Right forelimb (tissue), 1 donor: ENCODE measurements at regions not wholly inside any gene's neighbourhood (a gene's known extent, or its start where the extent isn't known, plus 50 kb on each side); places are given as distances from the start of the nearest gene placed in this dataset.

Experiments
- DNase-seq: peaks from one replicate; pipeline ENCODE4 v3.0.0-alpha.2; 2018

- no peak for DNase-seq
Measured at GRCh38 chr6:68372991-68373390, 262.1 kb upstream of the ADGRB3 start.

- no peak for DNase-seq
Measured at GRCh38 chr6:68368845-68369244, 266.2 kb upstream of the ADGRB3 start.

- no peak for DNase-seq
Measured at GRCh38 chr6:68364271-68364805, 270.7 kb upstream of the ADGRB3 start.

GRCh38 chr6:68343901-68344300, 291.2 kb upstream of the ADGRB3 start:
- no peak for DNase-seq

GRCh38 chr6:68342286-68342685, 292.8 kb upstream of the ADGRB3 start:
- DNase-seq: no peak

- no peak for DNase-seq
Measured at GRCh38 chr6:68339488-68340131, 295.5 kb upstream of the ADGRB3 start.

- no peak for DNase-seq
Measured at GRCh38 chr6:68333442-68333841, 301.6 kb upstream of the ADGRB3 start.

- no peak for DNase-seq
Measured at GRCh38 chr6:68328156-68328555, 306.9 kb upstream of the ADGRB3 start.

- no peak for DNase-seq
Measured at GRCh38 chr6:68326762-68327161, 308.3 kb upstream of the ADGRB3 start.

- no peak for DNase-seq
Measured at GRCh38 chr6:68317366-68317765, 317.7 kb upstream of the ADGRB3 start.

- no peak for DNase-seq
Measured at GRCh38 chr6:68313911-68314310, 321.2 kb upstream of the ADGRB3 start.

GRCh38 chr6:68307301-68307700, 327.8 kb upstream of the ADGRB3 start:
- no peak for DNase-seq

- DNase-seq: no peak
Measured at GRCh38 chr6:68296126-68296525, 339.0 kb upstream of the ADGRB3 start.

GRCh38 chr6:68282646-68283045, 352.4 kb upstream of the ADGRB3 start:
- DNase-seq: no peak

- no peak for DNase-seq
Measured at GRCh38 chr6:68279793-68280557, 355.1 kb upstream of the ADGRB3 start.

GRCh38 chr6:68273297-68273696, 361.8 kb upstream of the ADGRB3 start:
- DNase-seq: no peak

GRCh38 chr6:68256391-68256790, 378.7 kb upstream of the ADGRB3 start:
- DNase-seq: no peak

GRCh38 chr6:68252632-68253031, 382.4 kb upstream of the ADGRB3 start:
- no peak for DNase-seq

- no peak for DNase-seq
Measured at GRCh38 chr6:68247782-68248181, 387.3 kb upstream of the ADGRB3 start.

GRCh38 chr6:68240726-68241125, 394.4 kb upstream of the ADGRB3 start:
- DNase-seq: no peak

- no peak for DNase-seq
Measured at GRCh38 chr6:68239034-68239433, 396.0 kb upstream of the ADGRB3 start.

GRCh38 chr6:68238097-68238601, 396.9 kb upstream of the ADGRB3 start:
- no peak for DNase-seq

GRCh38 chr6:68237205-68237604, 397.9 kb upstream of the ADGRB3 start:
- DNase-seq: no peak

GRCh38 chr6:68235326-68235784, 399.7 kb upstream of the ADGRB3 start:
- no peak for DNase-seq
